CD8-positive, alpha-beta memory T cell (primary cell): ENCODE measurements at regions not wholly inside any gene's neighbourhood (a gene's known extent, or its start where the extent isn't known, plus 50 kb on each side); places are given as distances from the start of the nearest gene placed in this dataset.

Source experiments
- CTCF ChIA-PET: fragments of 350-600 bp; sonication (Branson Sonifier 250); formaldehyde crosslinking; loops from one replicate; lab custom pipeline; 2021; ENCODE audit warnings: antibody characterized with exemption; lab: Charles Lee
- POLR2A ChIA-PET: fragments of 350-600 bp; sonication (Branson Sonifier 250); formaldehyde crosslinking; loops from one replicate; lab custom pipeline; 2021; ENCODE audit warnings: antibody characterized with exemption; lab: Charles Lee
- DNase-seq, 5 donors: peaks; one replicate each; pipeline versions ENCODE4 v3.0.0 to v3.0.0-alpha.2; 2020 to 2022; ENCODE audit warnings: mixed read lengths in 1 of 5
- H3K27ac ChIP-seq: one replicate; pipeline ENCODE4 v1.7.0; 2013; ENCODE audit warnings: low read depth, mild to moderate bottlenecking, low read length, moderate library complexity
- H3K27me3 ChIP-seq: 2 replicates; pipeline ENCODE4 v1.7.0; 2013; ENCODE audit warnings: low read length, mild to moderate bottlenecking; ENCODE audit not compliant: insufficient read depth, poor library complexity, severe bottlenecking
- H3K36me3 ChIP-seq: 2 replicates; pipeline ENCODE4 v1.7.0; 2013; ENCODE audit warnings: mild to moderate bottlenecking, low read length, moderate library complexity; ENCODE audit not compliant: insufficient read depth
- H3K4me1 ChIP-seq: 2 replicates; pipeline ENCODE4 v1.7.0; 2013; ENCODE audit warnings: mild to moderate bottlenecking, low read length, moderate library complexity; ENCODE audit not compliant: insufficient read depth
- H3K4me3 ChIP-seq: 2 replicates; pipeline ENCODE4 v1.7.0; 2013; ENCODE audit warnings: mild to moderate bottlenecking, low read length
- H3K9me3 ChIP-seq: 2 replicates; pipeline ENCODE4 v1.7.0; 2013; ENCODE audit warnings: mild to moderate bottlenecking, low read length
- H3K27ac Mint-ChIP-seq, 8 donors: one replicate each; pipeline ENCODE4 v1.8.0; 2020 to 2021; ENCODE audit warnings: mixed read lengths in 8 of 8, mild to moderate bottlenecking in 6 of 8, inconsistent platforms in 3 of 8, moderate library complexity in 3 of 8
- H3K27me3 Mint-ChIP-seq, 2 donors: one replicate each; pipeline ENCODE4 v1.8.0; 2020 to 2021; ENCODE audit warnings: mixed read lengths in 2 of 2, mild to moderate bottlenecking in 1 of 2, moderate library complexity in 1 of 2
- H3K36me3 Mint-ChIP-seq, 3 donors: one replicate each; pipeline ENCODE4 v1.8.0; 2020 to 2021; ENCODE audit warnings: mixed read lengths in 3 of 3, inconsistent platforms in 1 of 3, mild to moderate bottlenecking in 1 of 3
- H3K4me1 Mint-ChIP-seq, 3 donors: one replicate each; pipeline ENCODE4 v1.8.0; 2020 to 2021; ENCODE audit warnings: mixed read lengths in 3 of 3, inconsistent platforms in 1 of 3, mild to moderate bottlenecking in 1 of 3
- H3K4me3 Mint-ChIP-seq, 7 donors: one replicate each; pipeline ENCODE4 v1.8.0; 2020 to 2021; ENCODE audit warnings: mixed read lengths in 7 of 7, mild to moderate bottlenecking in 6 of 7, moderate library complexity in 4 of 7, inconsistent platforms in 2 of 7
- H3K9me3 Mint-ChIP-seq, 5 donors: one replicate each; pipeline ENCODE4 v1.8.0; 2020 to 2022; ENCODE audit warnings: mixed read lengths in 5 of 5, mild to moderate bottlenecking in 3 of 5, moderate library complexity in 2 of 5, inconsistent platforms in 1 of 5

DNA sequence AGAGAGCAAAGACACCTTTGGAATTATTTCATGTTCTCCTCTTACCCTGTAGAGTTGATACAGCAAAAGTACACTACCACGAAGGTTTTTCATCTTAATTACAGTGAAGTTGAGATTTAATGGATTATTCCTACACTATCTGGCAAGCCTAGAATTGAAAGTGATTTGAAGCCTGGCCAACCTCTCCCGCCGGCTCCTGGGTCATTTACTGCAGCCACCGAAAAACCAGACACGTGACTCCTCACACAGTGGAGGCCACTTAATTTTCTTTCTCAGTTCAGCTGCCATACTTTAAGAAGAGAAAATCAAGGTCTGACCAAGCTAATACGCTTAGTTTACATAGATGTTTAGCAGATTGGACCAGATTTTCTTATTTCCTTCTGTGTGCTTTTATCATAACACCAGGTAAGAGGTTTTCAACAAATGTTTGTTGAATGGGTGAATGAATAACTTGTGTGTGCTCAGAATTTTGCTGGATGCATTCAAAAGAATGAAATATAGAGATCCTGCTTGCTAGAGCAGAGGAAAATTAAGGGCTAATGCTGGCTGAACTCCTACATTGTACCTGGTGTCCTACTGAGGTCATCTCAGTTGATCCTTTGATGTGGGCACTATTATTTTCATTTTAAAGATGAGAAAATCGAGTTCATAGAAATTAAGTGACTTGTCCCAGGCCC is 97.2 kb upstream of the PDE10A start:
- no peak overlapping the region for H3K27ac ChIP-seq
- DNase-seq = no peak
- ChIA-PET CTCF (no interaction called here), POLR2A (no interaction called here)
- Mint-ChIP-seq H3K4me1 (no peaks in the 10 kb centered on the region), H3K27me3 (peaks cover 0 to 6% of the 10 kb centered on the region in 2 donors), H3K9me3 (peaks cover 0 to 14% (median 3%) of the 10 kb centered on the region in 5 donors), H3K4me3 (no peak overlapping the region), H3K36me3 (no peaks in the 10 kb centered on the region), H3K27ac (no peak overlapping the region)
- H3K4me1 ChIP-seq = no peaks in the 10 kb centered on the region
- H3K27me3 ChIP-seq = no peaks in the 10 kb centered on the region
- H3K36me3 ChIP-seq = no peaks in the 10 kb centered on the region
- no peak overlapping the region for H3K4me3 ChIP-seq
- H3K9me3 ChIP-seq = no peaks in the 10 kb centered on the region

DNA sequence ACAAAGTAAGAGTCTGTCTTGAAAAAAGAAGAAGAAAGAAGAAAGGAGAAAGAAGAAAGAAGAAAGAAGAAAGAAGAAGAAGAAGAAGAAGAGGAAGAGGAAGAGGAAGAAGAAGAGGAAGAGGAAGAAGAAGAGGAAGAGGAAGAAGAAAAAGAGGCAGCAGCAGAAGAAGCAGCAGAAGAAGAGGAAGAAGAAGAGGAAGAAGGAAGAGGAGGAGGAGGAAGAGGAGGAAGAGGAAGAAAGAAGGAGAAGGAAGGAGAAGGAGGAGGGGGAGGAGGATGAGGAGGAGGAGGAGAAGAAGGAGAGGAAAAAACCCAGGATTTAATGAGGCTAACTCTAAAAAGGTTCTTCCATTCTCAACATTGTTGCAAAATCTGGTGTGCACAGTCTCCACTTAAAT is 95.4 kb upstream of the PDE10A start:
- ChIA-PET CTCF (no interaction called here), POLR2A (no interaction called here)
- Mint-ChIP-seq H3K4me3 (no peak overlapping the region), H3K27ac (no peak overlapping the region), H3K9me3 (peaks cover 0 to 12% (median 3%) of the 10 kb centered on the region in 5 donors), H3K36me3 (no peaks in the 10 kb centered on the region), H3K27me3 (peaks cover 0 to 6% of the 10 kb centered on the region in 2 donors), H3K4me1 (no peaks in the 10 kb centered on the region)
- Histone ChIP-seq H3K9me3 (no peaks in the 10 kb centered on the region), H3K36me3 (no peaks in the 10 kb centered on the region), H3K27me3 (no peaks in the 10 kb centered on the region), H3K4me3 (no peak overlapping the region), H3K4me1 (no peaks in the 10 kb centered on the region), H3K27ac (no peak overlapping the region)
- DNase-seq = no peak

DNA sequence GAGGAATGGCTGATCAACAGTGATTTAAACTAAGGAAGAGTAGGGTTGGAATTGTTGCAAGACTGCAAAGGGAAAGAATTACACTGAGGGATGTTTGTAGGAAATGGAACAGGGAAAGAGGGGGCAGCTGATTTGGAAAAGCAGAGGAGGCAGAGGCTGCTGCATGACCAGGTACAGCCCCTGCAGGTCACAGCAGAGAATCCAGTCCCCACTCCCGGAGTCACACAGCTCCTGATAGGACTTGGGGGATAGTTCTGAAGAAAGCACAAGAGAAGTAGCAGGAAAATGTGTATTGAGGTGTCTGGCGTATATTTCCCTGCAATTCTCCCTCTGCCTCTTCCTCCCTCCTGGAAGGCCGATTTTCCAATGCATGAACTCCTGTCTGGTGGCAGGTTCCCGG is 92.5 kb upstream of the PDE10A start:
- ChIA-PET CTCF (no interaction called here), POLR2A (no interaction called here)
- no peak for DNase-seq
- H3K9me3 Mint-ChIP-seq = peaks cover 0 to 6% (median 0%) of the 10 kb centered on the region in 5 donors
- no peak overlapping the region for H3K27ac Mint-ChIP-seq
- Histone ChIP-seq H3K27me3 (no peaks in the 10 kb centered on the region), H3K4me3 (no peak overlapping the region), H3K4me1 (no peaks in the 10 kb centered on the region), H3K9me3 (no peaks in the 10 kb centered on the region), H3K36me3 (no peaks in the 10 kb centered on the region), H3K27ac (no peak overlapping the region)
- no peaks in the 10 kb centered on the region for H3K4me1 Mint-ChIP-seq
- H3K4me3 Mint-ChIP-seq = no peak overlapping the region
- H3K27me3 Mint-ChIP-seq = peaks cover 3 to 7% of the 10 kb centered on the region in 2 donors
- H3K36me3 Mint-ChIP-seq = no peaks in the 10 kb centered on the region

DNA sequence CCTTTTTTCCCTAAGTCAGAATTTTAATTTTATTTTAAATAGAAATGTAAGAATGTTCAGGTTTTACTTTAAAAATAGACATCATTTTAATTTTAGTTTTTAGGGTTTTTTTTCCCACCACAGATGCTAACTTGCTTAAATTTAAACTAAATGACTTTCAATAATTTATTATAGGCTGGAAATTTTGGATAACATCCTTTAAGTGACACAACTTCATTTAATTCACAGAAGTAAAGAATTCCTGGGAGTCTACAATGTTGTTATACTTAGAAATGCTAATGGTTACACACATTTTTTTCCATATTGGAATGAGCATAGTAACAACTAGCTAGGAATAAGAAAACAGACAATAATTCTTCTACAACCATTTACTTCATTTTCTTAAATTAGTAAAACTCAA is 90.5 kb upstream of the PDE10A start:
- Mint-ChIP-seq H3K27me3 (peaks cover 3 to 4% of the 10 kb centered on the region in 2 donors), H3K4me1 (no peaks in the 10 kb centered on the region), H3K9me3 (peaks cover 0 to 9% (median 3%) of the 10 kb centered on the region in 5 donors), H3K4me3 (no peak overlapping the region), H3K36me3 (no peaks in the 10 kb centered on the region), H3K27ac (no peak overlapping the region)
- H3K4me3 ChIP-seq = no peak overlapping the region
- no peak overlapping the region for H3K27ac ChIP-seq
- H3K27me3 ChIP-seq = no peaks in the 10 kb centered on the region
- POLR2A ChIA-PET = no interaction called here
- H3K4me1 ChIP-seq = no peaks in the 10 kb centered on the region
- CTCF ChIA-PET = no interaction called here
- H3K9me3 ChIP-seq = no peaks in the 10 kb centered on the region
- H3K36me3 ChIP-seq = no peaks in the 10 kb centered on the region
- DNase-seq = no peak

DNA sequence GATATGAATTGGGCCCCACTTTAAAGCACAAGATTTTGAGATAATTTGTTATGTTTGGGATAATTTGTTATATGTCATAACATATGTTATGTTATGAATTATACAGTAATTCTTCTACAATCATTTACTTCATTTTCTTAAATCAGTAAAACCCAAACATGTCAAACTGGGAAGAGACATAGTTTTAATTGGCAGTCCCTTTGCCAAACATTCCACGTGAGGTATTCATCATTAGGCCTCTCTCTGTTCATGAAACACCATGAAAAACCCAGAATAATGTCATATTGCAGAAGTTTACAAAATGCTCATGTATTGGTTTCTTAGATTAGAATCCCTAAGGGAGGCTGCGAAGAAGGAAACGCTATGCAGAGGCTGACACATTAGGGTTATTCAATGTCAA is 89.4 kb upstream of the PDE10A start:
- Mint-ChIP-seq H3K9me3 (peaks cover 0 to 11% (median 3%) of the 10 kb centered on the region in 5 donors), H3K4me1 (no peaks in the 10 kb centered on the region), H3K27ac (no peak overlapping the region), H3K36me3 (no peaks in the 10 kb centered on the region), H3K4me3 (no peak overlapping the region), H3K27me3 (peaks cover 3% of the 10 kb centered on the region in 2 donors)
- no peak overlapping the region for H3K27ac ChIP-seq
- H3K36me3 ChIP-seq = no peaks in the 10 kb centered on the region
- POLR2A ChIA-PET = no interaction called here
- no peaks in the 10 kb centered on the region for H3K9me3 ChIP-seq
- CTCF ChIA-PET = no interaction called here
- DNase-seq = no peak
- no peak overlapping the region for H3K4me3 ChIP-seq
- no peaks in the 10 kb centered on the region for H3K4me1 ChIP-seq
- no peaks in the 10 kb centered on the region for H3K27me3 ChIP-seq

DNA sequence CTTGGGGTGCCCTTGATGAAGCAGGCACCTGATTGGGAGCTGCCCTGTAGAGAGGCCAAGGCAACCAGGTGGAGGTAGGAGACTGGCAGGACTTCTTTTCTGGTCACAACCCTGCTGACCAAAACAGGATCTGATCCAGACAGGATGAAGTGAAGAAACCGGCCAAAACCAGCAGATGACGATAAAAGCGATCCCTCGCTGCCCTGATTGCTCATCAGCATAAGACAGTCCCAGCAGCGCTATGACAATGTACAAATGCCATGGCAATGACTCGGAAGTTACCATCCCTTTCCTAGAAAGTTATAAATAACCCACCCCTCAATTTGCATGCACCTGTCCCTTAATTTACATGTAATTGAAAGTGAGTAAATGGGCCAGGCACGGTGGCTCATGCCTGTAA is 88.4 kb upstream of the PDE10A start:
- H3K27me3 Mint-ChIP-seq = peaks cover 3% of the 10 kb centered on the region in 2 donors
- H3K36me3 ChIP-seq = no peaks in the 10 kb centered on the region
- CTCF ChIA-PET = no interaction called here
- H3K4me1 Mint-ChIP-seq = no peaks in the 10 kb centered on the region
- no peak for DNase-seq
- H3K9me3 ChIP-seq = no peaks in the 10 kb centered on the region
- H3K27me3 ChIP-seq = no peaks in the 10 kb centered on the region
- H3K4me1 ChIP-seq = no peaks in the 10 kb centered on the region
- no peaks in the 10 kb centered on the region for H3K36me3 Mint-ChIP-seq
- peaks cover 0 to 13% (median 3%) of the 10 kb centered on the region in 5 donors for H3K9me3 Mint-ChIP-seq
- H3K27ac Mint-ChIP-seq = no peak overlapping the region
- H3K4me3 Mint-ChIP-seq = no peak overlapping the region
- POLR2A ChIA-PET = no interaction called here
- no peak overlapping the region for H3K4me3 ChIP-seq
- H3K27ac ChIP-seq = no peak overlapping the region

DNA sequence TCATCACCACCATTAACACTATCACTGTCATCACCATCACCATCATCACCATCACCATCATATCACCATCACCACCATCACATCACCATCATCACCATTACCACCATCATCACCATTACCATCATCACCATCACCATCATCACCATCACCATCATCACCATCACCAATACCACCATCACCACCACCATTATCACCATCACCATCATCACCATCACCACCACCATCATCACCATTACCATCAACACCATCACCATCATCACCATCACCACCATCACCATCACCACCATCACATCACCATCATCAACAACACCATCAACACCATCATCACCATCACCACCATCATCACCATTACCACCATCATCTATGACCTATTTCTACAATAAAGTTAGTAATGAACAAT is 86.1 kb upstream of the PDE10A start:
- Histone ChIP-seq H3K27me3 (no peaks in the 10 kb centered on the region), H3K4me1 (no peaks in the 10 kb centered on the region), H3K36me3 (no peaks in the 10 kb centered on the region), H3K27ac (no peak overlapping the region), H3K4me3 (no peak overlapping the region), H3K9me3 (no peaks in the 10 kb centered on the region)
- CTCF ChIA-PET = no interaction called here
- Mint-ChIP-seq H3K9me3 (peaks cover 0 to 8% (median 3%) of the 10 kb centered on the region in 5 donors), H3K27ac (no peak overlapping the region), H3K4me1 (no peaks in the 10 kb centered on the region), H3K27me3 (peaks cover 3 to 5% of the 10 kb centered on the region in 2 donors), H3K36me3 (no peaks in the 10 kb centered on the region), H3K4me3 (no peak overlapping the region)
- POLR2A ChIA-PET = no interaction called here
- no peak for DNase-seq

DNA sequence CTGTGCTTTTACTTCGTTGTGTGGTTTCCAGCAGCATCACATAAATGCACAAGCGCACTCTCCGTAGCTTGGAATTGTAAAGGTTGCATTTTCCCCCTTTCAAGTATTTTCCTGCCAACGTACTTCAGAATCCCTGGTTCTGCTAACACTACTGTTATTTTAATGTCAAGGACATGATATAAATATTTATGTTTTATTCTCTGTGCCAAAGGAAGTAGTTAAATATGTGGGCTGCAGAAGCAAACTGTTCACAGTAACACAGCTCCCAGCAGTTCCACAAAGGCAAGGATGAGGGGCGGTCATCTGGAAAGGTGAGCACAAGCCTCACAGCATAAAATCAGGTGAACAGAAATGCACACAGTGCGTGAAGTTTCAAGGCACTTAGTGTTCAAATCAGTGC is 85.3 kb upstream of the PDE10A start:
- Histone ChIP-seq H3K4me1 (no peaks in the 10 kb centered on the region), H3K4me3 (no peak overlapping the region), H3K27me3 (no peaks in the 10 kb centered on the region), H3K36me3 (no peaks in the 10 kb centered on the region), H3K9me3 (no peaks in the 10 kb centered on the region), H3K27ac (no peak overlapping the region)
- Mint-ChIP-seq H3K27me3 (peaks cover 3 to 5% of the 10 kb centered on the region in 2 donors), H3K4me3 (no peak overlapping the region), H3K9me3 (peaks cover 0 to 10% (median 3%) of the 10 kb centered on the region in 5 donors), H3K36me3 (no peaks in the 10 kb centered on the region), H3K27ac (no peak overlapping the region), H3K4me1 (no peaks in the 10 kb centered on the region)
- CTCF ChIA-PET = no interaction called here
- no peak for DNase-seq
- POLR2A ChIA-PET = no interaction called here
